Lower leg skin (tissue), 4 donors: ENCODE measurements at regions not wholly inside any gene's neighbourhood (a gene's known extent, or its start where the extent isn't known, plus 50 kb on each side); places are given as distances from the start of the nearest gene placed in this dataset.

ENCODE experiments used
- DNase-seq, 2 donors: peaks; one replicate each; pipeline ENCODE4 v3.0.0-alpha.2; 2019; ENCODE audit warnings: low spot score in 2 of 2
- H3K4me3 ChIP-seq: fragments of 200-600 bp; sonication (generic); 2 replicates; pipeline ENCODE4 v1.5.1; 2017; ENCODE audit warnings: mild to moderate bottlenecking, low read depth; ENCODE audit not compliant: poor library complexity, severe bottlenecking
- CTCF ChIP-seq, 3 donors: fragments of 450-650 bp; IDR thresholded peaks; one replicate each; pipeline ENCODE4 v1.5.1; 2016; ENCODE audit warnings: antibody characterized with exemption in 3 of 3, mild to moderate bottlenecking in 3 of 3, moderate library complexity in 2 of 3
- POLR2A ChIP-seq, 2 donors: fragments of 450-650 bp; IDR thresholded peaks; one replicate each; pipeline ENCODE4 v1.6.1; 2016 to 2017; ENCODE audit warnings: antibody characterized with exemption in 2 of 2, mild to moderate bottlenecking in 1 of 2, moderate library complexity in 1 of 2
- WGBS, 2 donors: methylation state at CpG; one replicate each; pipeline ENCODE4 v1.1.5; 2018; 5-methylcytosine and 5-hydroxymethylcytosine counted together
- intact Hi-C: fragments of 100-400 bp; cut with DNase I; formaldehyde crosslinking; loops from one replicate; pipeline ENCODE4 v1.15.0; 2023; ENCODE audit warnings: low total_unique reads

GRCh38 chr11:8758619-8759169 is 76.1 kb downstream of the RPL27A start:
- no peak overlapping the region for H3K4me3 ChIP-seq
- TF ChIP-seq POLR2A (IDR thresholded peaks at IDR 0.05) = no peak
- TF ChIP-seq CTCF (IDR thresholded peaks at IDR 0.05) = no peak
- intact Hi-C loops = no loop called here
- 90 to 95% methylated on average over 11 of the region's 11 CpGs for WGBS, 2 donors
- DNase-seq = no peak

- DNase-seq = no peak
- intact Hi-C loops = no loop called here
- H3K4me3 ChIP-seq = no peak overlapping the region
- TF ChIP-seq POLR2A (IDR thresholded peaks at IDR 0.05) = no peak
- no peak for TF ChIP-seq CTCF (IDR thresholded peaks at IDR 0.05)
- 39 to 50% methylated on average over 1 of the region's 1 CpG for WGBS, 2 donors
Measured at GRCh38 chr11:8759634-8760033, 77.0 kb downstream of the RPL27A start.

DNA sequence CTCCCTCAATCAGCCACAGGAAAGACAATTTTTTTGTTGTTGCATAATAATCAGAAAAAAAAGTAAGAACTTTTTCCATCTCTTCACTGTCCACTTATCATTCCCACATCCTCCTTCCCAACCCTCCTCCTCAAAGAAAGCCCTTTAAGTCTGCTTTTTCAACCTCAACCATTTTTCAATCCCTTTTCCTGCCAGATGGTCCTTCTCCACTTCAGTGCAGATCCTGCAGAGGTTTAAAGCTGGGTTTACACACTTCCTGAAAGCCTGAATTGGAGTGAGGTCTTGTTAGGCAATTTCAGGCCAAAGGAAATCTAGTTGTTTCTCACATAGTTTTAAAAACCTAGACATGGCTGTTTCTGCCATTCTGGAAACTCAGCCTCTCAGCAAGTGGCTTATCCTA is 78.3 kb downstream of the RPL27A start:
- intact Hi-C loops = no loop called here
- no peak overlapping the region for H3K4me3 ChIP-seq
- no peak for DNase-seq
- no peak for TF ChIP-seq CTCF (IDR thresholded peaks at IDR 0.05)
- no peak for TF ChIP-seq POLR2A (IDR thresholded peaks at IDR 0.05)

DNA sequence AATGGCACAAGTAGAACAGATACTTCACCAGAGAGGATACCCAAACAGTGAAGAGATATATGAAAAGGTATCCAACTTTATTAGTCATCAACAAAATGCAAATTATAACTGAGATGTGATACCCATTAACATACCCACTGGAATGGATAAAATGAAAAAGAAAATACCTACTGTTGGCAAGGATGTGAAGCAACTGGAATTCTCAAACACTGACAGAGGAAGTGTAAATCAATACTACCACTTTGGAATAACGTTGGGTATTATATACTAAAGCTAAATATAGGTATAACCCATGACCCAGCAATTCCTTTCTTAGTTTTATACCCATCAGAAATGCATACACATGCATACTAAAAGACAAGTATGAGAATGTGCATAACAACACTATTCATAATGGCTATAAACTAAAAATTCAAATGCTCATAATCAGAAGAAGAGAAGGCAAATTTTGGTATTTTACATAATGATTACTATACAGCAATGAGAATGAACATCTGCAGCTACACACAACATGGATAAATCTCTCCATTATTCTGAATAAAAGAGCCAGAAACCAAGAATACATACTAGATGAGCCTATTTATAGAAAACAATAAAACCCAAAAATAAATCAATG is 80.6 kb downstream of the RPL27A start:
- no peak overlapping the region for H3K4me3 ChIP-seq
- DNase-seq = no peak
- TF ChIP-seq CTCF (IDR thresholded peaks at IDR 0.05) = no peak
- TF ChIP-seq POLR2A (IDR thresholded peaks at IDR 0.05) = no peak
- 0 to 14% methylated on average over 1 of the region's 1 CpG for WGBS, 2 donors
- intact Hi-C loops = no loop called here

DNA sequence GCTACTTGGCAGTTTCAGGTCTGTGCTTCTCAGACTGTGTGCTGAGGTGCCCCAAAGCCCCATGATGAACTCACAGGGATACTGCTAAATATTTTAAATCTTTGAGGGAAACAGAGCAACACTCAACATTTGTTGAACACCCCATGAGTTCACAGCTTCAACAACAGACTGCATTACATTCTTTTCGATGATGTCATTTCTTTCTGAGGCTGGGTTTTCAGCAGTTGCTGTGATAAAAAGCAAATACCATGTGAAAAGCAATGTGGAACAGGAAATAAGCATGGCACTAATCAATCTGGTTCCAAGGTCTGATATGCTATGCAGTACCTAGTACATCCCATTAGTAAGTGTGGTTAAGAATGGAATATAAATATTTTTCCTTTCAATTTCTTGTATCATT is 82.7 kb downstream of the RPL27A start:
- H3K4me3 ChIP-seq = no peak overlapping the region
- WGBS, 2 donors = 81 to 89% methylated on average over 1 of the region's 1 CpG
- intact Hi-C loops = no loop called here
- no peak for DNase-seq
- TF ChIP-seq CTCF (IDR thresholded peaks at IDR 0.05) (no peak), POLR2A (IDR thresholded peaks at IDR 0.05) (no peak)
